H1 (cell line): ENCODE measurements at regions not wholly inside any gene's neighbourhood (a gene's known extent, or its start where the extent isn't known, plus 50 kb on each side); places are given as distances from the start of the nearest gene placed in this dataset.

Experiments used
- CBX5 ChIP-seq: fragments of 300-800, 300-1000 bp; sonication (generic); IDR thresholded peaks from 2 replicates; pipeline ENCODE4 v1.7.1; 2016; ENCODE audit warnings: antibody characterized with exemption, low read length, low read depth
- CTCF ChIP-seq, 3 experiments: IDR thresholded peaks; 1 replicate in 2 of 3; 2 replicates in 1 of 3; pipeline versions ENCODE4 v1.5.1 to v1.6.1; 2011; ENCODE audit warnings: low read length in 3 of 3, mild to moderate bottlenecking in 3 of 3, inconsistent platforms in 2 of 3, low read depth in 1 of 3, moderate library complexity in 1 of 3; ENCODE audit not compliant: insufficient read depth in 1 of 3; ENCODE audit errors: control extremely low read depth in 1 of 3
- EP300 ChIP-seq, 2 experiments: IDR thresholded peaks; 1 replicate in 1 of 2; 2 replicates in 1 of 2; pipeline ENCODE4 v1.6.1; 2011 to 2012; ENCODE audit warnings: low read depth in 2 of 2, low read length in 2 of 2, mild to moderate bottlenecking in 2 of 2, borderline replicate concordance in 1 of 2, inconsistent platforms in 1 of 2, moderate library complexity in 1 of 2
- EZH2 ChIP-seq: fragments of 200-600 bp; sonication (generic); IDR thresholded peaks from 2 replicates; pipeline ENCODE4 v1.7.1; 2012; ENCODE audit warnings: low read depth, mild to moderate bottlenecking, moderate library complexity, low read length, inconsistent platforms; ENCODE audit not compliant: severe bottlenecking
- JUN ChIP-seq: IDR thresholded peaks from 2 replicates; pipeline ENCODE4 v1.6.1; 2011; ENCODE audit warnings: low read depth, mild to moderate bottlenecking, improper control_type of control experiment, low read length
- POLR2A ChIP-seq, 2 experiments: IDR thresholded peaks; 1 replicate in 1 of 2; 2 replicates in 1 of 2; pipeline ENCODE4 v1.6.1; 2011; ENCODE audit warnings: low read depth in 2 of 2, low read length in 2 of 2, mild to moderate bottlenecking in 2 of 2; ENCODE audit errors: control extremely low read depth in 1 of 2
- POLR2AphosphoS5 ChIP-seq: IDR thresholded peaks from 2 replicates; pipeline ENCODE4 v1.6.1; 2011; ENCODE audit warnings: low read depth, low read length
- RFX5 ChIP-seq: IDR thresholded peaks from 2 replicates; pipeline ENCODE4 v1.6.1; 2011; ENCODE audit warnings: low read depth, low read length, improper control_type of control experiment, borderline replicate concordance
- SP1 ChIP-seq: IDR thresholded peaks from 2 replicates; pipeline ENCODE4 v1.6.1; 2011; ENCODE audit warnings: low read depth, low read length
- ZNF274 ChIP-seq: IDR thresholded peaks from 2 replicates; pipeline ENCODE4 v1.7.0; 2012; ENCODE audit warnings: low read length, borderline replicate concordance; ENCODE audit errors: extremely low read depth

GRCh38 chr15:31500766-31501449 lies 174.3 kb downstream of the KLF13 start:
- TF ChIP-seq EZH2 (no peak), CTCF (IDR thresholded peaks at IDR 0.05; ENCODE audit: control extremely low read depth in 1 of 3, insufficient read depth in 1 of 3, low read depth in 1 of 3, low read length in 3 of 3) (no peak), RFX5 (no peak), POLR2A (IDR thresholded peaks at IDR 0.05; ENCODE audit: control extremely low read depth in 1 of 2, low read depth in 2 of 2, low read length in 2 of 2) (no peak), POLR2AphosphoS5 (no peak), EP300 (IDR thresholded peaks at IDR 0.05; ENCODE audit: borderline replicate concordance in 1 of 2, low read depth in 2 of 2, low read length in 2 of 2) (no peak), SP1 (no peak), ZNF274 (no peak), JUN (no peak), CBX5 (no peak)
